ENCODE measurements at regions not wholly inside any gene's neighbourhood (a gene's known extent, or its start where the extent isn't known, plus 50 kb on each side); places are given as distances from the start of the nearest gene placed in this dataset.

GRCh38 chr1:95966866-95967265, 732.9 kb downstream of the RWDD3 start:
- Histone ChIP-seq H3K27ac (ENCODE audit: low read depth, low read length) (no peak overlapping the region), H3K9ac (ENCODE audit: low read length) (no peak overlapping the region), H3K27me3 (ENCODE audit: insufficient read depth, low read length) (no peaks in the 10 kb centered on the region), H3K79me2 (ENCODE audit: insufficient read depth, low read length) (no peaks in the 10 kb centered on the region), H3K4me2 (ENCODE audit: low read length) (no peak overlapping the region), H3K4me3 (ENCODE audit: insufficient read depth, low read depth, low read length) (no peak overlapping the region), H3K36me3 (ENCODE audit: insufficient read depth, low read length) (no peaks in the 10 kb centered on the region), H3K4me1 (ENCODE audit: insufficient read depth, low read length) (no peaks in the 10 kb centered on the region), H2AFZ (ENCODE audit: low read depth, low read length) (no peak overlapping the region), H4K20me1 (ENCODE audit: insufficient read depth, low read length) (no peaks in the 10 kb centered on the region), H3K9me3 (ENCODE audit: insufficient read depth, low read depth, low read length) (no peaks in the 10 kb centered on the region)
- Mint-ChIP-seq H3K4me3 (ENCODE audit: unreplicated experiment) (no peak overlapping the region), H3K9me3 (ENCODE audit: unreplicated experiment) (no peaks in the 10 kb centered on the region), H3K36me3 (ENCODE audit: low read depth, unreplicated experiment) (no peaks in the 10 kb centered on the region), H3K27me3 (ENCODE audit: low read depth, unreplicated experiment) (no peaks in the 10 kb centered on the region), H3K4me1 (ENCODE audit: low read depth, unreplicated experiment) (no peaks in the 10 kb centered on the region), H3K27ac (ENCODE audit: unreplicated experiment) (no peak overlapping the region)
- no peak for TF ChIP-seq EZH2 (IDR thresholded peaks at IDR 0.05; ENCODE audit: insufficient read depth, low read length)
- TF ChIP-seq CTCF (IDR thresholded peaks at IDR 0.05; ENCODE audit: insufficient read depth, low read depth, low read length) = no peak
- FAIRE-seq = no peak
- no peak for DNase-seq (ENCODE audit: low read depth)

GRCh38 chr1:95974586-95974985, 740.6 kb downstream of the RWDD3 start:
- Mint-ChIP-seq H3K27me3 (ENCODE audit: low read depth, unreplicated experiment) (no peaks in the 10 kb centered on the region), H3K36me3 (ENCODE audit: low read depth, unreplicated experiment) (no peaks in the 10 kb centered on the region), H3K4me3 (ENCODE audit: unreplicated experiment) (no peak overlapping the region), H3K4me1 (ENCODE audit: low read depth, unreplicated experiment) (peaks cover 4% of the 10 kb centered on the region), H3K9me3 (ENCODE audit: unreplicated experiment) (no peaks in the 10 kb centered on the region), H3K27ac (ENCODE audit: unreplicated experiment) (no peak overlapping the region)
- H3K4me3 ChIP-seq (ENCODE audit: insufficient read depth, low read depth, low read length) = no peak overlapping the region
- TF ChIP-seq CTCF (IDR thresholded peaks at IDR 0.05; ENCODE audit: insufficient read depth, low read depth, low read length) (no peak), EZH2 (IDR thresholded peaks at IDR 0.05; ENCODE audit: insufficient read depth, low read length) (no peak)
- no peak for FAIRE-seq
- H3K79me2 ChIP-seq (ENCODE audit: insufficient read depth, low read length) = no peaks in the 10 kb centered on the region
- peak; percentile 56 for DNase-seq (ENCODE audit: low read depth)
- peak overlapping the region; percentile 55 for H3K4me2 ChIP-seq (ENCODE audit: low read length)
- no peak overlapping the region for H3K27ac ChIP-seq (ENCODE audit: low read depth, low read length)
- no peaks in the 10 kb centered on the region for H3K36me3 ChIP-seq (ENCODE audit: insufficient read depth, low read length)
- peaks cover 9% of the 10 kb centered on the region for H3K4me1 ChIP-seq (ENCODE audit: insufficient read depth, low read length)
- no peaks in the 10 kb centered on the region for H3K27me3 ChIP-seq (ENCODE audit: insufficient read depth, low read length)
- H4K20me1 ChIP-seq (ENCODE audit: insufficient read depth, low read length) = no peaks in the 10 kb centered on the region
- peak overlapping the region; percentile 2 for H2AFZ ChIP-seq (ENCODE audit: low read depth, low read length)
- no peaks in the 10 kb centered on the region for H3K9me3 ChIP-seq (ENCODE audit: insufficient read depth, low read depth, low read length)
- H3K9ac ChIP-seq (ENCODE audit: low read length) = no peak overlapping the region

GRCh38 chr1:95982711-95983110, 738.9 kb upstream of the PTBP2 start:
- H3K36me3 ChIP-seq (ENCODE audit: insufficient read depth, low read length) = no peaks in the 10 kb centered on the region
- H3K27ac Mint-ChIP-seq (ENCODE audit: unreplicated experiment) = no peak overlapping the region
- no peaks in the 10 kb centered on the region for H3K9me3 Mint-ChIP-seq (ENCODE audit: unreplicated experiment)
- no peak for TF ChIP-seq EZH2 (IDR thresholded peaks at IDR 0.05; ENCODE audit: insufficient read depth, low read length)
- TF ChIP-seq CTCF (IDR thresholded peaks at IDR 0.05; ENCODE audit: insufficient read depth, low read depth, low read length) = no peak
- DNase-seq (ENCODE audit: low read depth) (no peak), FAIRE-seq (no peak)
- no peaks in the 10 kb centered on the region for H3K79me2 ChIP-seq (ENCODE audit: insufficient read depth, low read length)
- no peak overlapping the region for H3K4me3 ChIP-seq (ENCODE audit: insufficient read depth, low read depth, low read length)
- H3K36me3 Mint-ChIP-seq (ENCODE audit: low read depth, unreplicated experiment) = no peaks in the 10 kb centered on the region
- H2AFZ ChIP-seq (ENCODE audit: low read depth, low read length) = no peak overlapping the region
- H3K27me3 ChIP-seq (ENCODE audit: insufficient read depth, low read length) = no peaks in the 10 kb centered on the region
- H3K27me3 Mint-ChIP-seq (ENCODE audit: low read depth, unreplicated experiment) = no peaks in the 10 kb centered on the region
- no peaks in the 10 kb centered on the region for H3K4me1 Mint-ChIP-seq (ENCODE audit: low read depth, unreplicated experiment)
- H3K27ac ChIP-seq (ENCODE audit: low read depth, low read length) = no peak overlapping the region
- no peaks in the 10 kb centered on the region for H4K20me1 ChIP-seq (ENCODE audit: insufficient read depth, low read length)
- H3K9me3 ChIP-seq (ENCODE audit: insufficient read depth, low read depth, low read length) = no peaks in the 10 kb centered on the region
- H3K4me3 Mint-ChIP-seq (ENCODE audit: unreplicated experiment) = no peak overlapping the region
- no peak overlapping the region for H3K9ac ChIP-seq (ENCODE audit: low read length)
- no peaks in the 10 kb centered on the region for H3K4me1 ChIP-seq (ENCODE audit: insufficient read depth, low read length)
- H3K4me2 ChIP-seq (ENCODE audit: low read length) = no peak overlapping the region

All from astrocyte (in vitro differentiated cells and primary cell).